ENCODE measurements at regions not wholly inside any gene's neighbourhood (a gene's known extent, or its start where the extent isn't known, plus 50 kb on each side); places are given as distances from the start of the nearest gene placed in this dataset.

DNA sequence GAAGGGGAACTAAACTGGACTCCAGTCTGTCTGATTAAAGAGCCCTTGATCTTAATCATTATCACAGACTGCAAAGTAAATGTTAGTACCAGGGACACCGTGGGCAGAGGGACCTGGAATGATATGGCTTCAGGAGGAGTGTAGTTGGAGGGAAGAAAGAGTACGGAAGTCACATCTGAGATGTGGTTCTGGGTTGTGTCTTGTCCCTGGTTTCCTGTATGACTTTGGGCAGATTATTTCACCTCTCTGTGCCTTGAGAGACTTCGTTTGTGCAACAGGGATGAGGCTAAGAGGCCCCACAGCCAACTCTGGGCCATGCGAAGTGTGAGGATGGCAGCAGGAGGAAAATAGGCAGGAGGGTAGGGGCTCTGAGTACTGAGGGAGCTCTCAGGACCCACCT is 76.1 kb upstream of the SLC2A1 start:
- no peak for DNase-seq
- TF ChIP-seq, protein P1, sequence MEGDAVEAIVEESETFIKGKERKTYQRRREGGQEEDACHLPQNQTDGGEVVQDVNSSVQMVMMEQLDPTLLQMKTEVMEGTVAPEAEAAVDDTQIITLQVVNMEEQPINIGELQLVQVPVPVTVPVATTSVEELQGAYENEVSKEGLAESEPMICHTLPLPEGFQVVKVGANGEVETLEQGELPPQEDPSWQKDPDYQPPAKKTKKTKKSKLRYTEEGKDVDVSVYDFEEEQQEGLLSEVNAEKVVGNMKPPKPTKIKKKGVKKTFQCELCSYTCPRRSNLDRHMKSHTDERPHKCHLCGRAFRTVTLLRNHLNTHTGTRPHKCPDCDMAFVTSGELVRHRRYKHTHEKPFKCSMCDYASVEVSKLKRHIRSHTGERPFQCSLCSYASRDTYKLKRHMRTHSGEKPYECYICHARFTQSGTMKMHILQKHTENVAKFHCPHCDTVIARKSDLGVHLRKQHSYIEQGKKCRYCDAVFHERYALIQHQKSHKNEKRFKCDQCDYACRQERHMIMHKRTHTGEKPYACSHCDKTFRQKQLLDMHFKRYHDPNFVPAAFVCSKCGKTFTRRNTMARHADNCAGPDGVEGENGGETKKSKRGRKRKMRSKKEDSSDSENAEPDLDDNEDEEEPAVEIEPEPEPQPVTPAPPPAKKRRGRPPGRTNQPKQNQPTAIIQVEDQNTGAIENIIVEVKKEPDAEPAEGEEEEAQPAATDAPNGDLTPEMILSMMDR (IDR thresholded peaks at IDR 0.05), result no peak
- no peak overlapping the region for H3K27ac ChIP-seq
- H3K27me3 ChIP-seq (ENCODE audit: low read depth), result no peaks in the 10 kb centered on the region
- H3K9me3 ChIP-seq, result no peaks in the 10 kb centered on the region
- intact Hi-C loops (cut with DNase I), result no loop called here
- H3K36me3 ChIP-seq, result no peaks in the 10 kb centered on the region
- no peak overlapping the region for H3K4me3 ChIP-seq
- peaks cover 16% of the 10 kb centered on the region for H3K4me1 ChIP-seq
- ATAC-seq, result no peak

DNA sequence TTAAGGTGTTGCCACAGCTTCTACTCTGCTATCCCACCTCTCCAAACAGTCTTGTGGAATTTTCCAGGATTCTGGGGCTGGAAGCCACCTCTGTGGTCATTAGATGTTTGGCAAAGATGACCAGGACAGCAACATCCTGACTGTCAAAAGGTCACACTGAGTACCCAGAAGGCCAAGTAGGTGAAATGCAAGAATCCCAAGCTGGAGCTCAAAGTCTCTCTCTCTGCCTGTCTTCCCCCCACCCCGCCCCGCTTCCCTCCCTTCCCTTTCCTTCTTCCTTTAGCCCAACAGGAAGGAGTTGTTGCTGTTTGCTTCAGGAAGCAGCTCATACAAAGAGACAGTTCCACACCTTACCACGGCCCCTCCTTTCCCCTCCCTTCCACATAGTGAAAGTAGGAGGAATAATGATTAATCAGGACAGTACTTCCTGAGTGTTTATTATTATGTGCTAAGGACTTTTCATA is 75.6 kb upstream of the SLC2A1 start:
- Histone ChIP-seq H3K27ac (no peak overlapping the region), H3K4me3 (no peak overlapping the region), H3K9me3 (no peaks in the 10 kb centered on the region), H3K27me3 (ENCODE audit: low read depth) (no peaks in the 10 kb centered on the region), H3K36me3 (no peaks in the 10 kb centered on the region), H3K4me1 (peaks cover 16% of the 10 kb centered on the region)
- TF ChIP-seq, protein P1 (IDR thresholded peaks at IDR 0.05), result no peak
- ATAC-seq, result no peak
- intact Hi-C loops (cut with DNase I), result no loop called here
- no peak for DNase-seq

DNA sequence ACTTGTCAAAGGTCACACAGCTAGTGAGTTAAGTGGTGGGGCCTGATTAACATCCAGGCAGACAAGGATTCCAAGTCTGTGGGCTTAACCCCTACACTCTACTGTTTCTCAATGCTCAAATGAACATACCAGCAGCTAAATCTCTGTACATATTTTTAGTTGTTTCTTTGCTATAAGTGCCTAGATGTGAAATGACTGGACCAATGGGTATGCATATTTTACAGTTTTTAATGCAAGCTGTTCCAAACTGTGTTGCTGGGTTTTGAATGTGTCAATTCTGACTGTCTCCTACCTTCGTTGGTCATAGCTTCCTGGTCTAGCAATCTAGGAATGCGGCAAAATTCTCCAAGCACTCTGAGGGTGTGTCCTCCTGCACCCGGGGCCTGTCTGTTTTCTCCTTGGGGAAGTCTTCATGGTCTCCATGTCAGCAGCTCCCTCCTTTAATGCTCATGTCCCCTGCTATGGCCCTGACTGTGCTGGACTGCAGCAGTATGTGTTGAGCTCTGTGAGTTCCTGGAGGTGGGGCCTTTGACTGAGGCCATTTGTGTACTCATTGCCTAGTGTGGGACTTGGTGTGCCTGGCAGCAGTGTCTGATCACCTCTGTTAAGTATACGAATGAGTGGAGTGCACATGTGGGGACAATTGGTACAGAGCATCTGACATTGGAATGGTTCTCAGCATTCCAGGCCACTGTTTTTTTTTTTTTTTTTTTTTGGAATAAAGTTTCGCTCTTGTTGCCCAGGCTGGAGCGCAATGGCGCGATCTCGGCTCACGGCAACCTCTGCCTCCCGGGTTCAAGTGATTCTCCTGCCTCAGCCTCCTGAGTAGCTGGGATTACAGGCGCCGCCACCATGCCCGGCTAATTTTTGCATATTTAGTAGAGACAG is 72.9 kb upstream of the SLC2A1 start:
- Histone ChIP-seq H3K9me3 (no peaks in the 10 kb centered on the region), H3K27me3 (ENCODE audit: low read depth) (no peaks in the 10 kb centered on the region), H3K36me3 (no peaks in the 10 kb centered on the region), H3K4me3 (no peak overlapping the region), H3K4me1 (peaks cover 8% of the 10 kb centered on the region), H3K27ac (no peak overlapping the region)
- TF ChIP-seq, protein P1 (IDR thresholded peaks at IDR 0.05), result no peak
- ATAC-seq (no peak), DNase-seq (no peak)
- intact Hi-C loops (cut with DNase I), result no loop called here

DNA sequence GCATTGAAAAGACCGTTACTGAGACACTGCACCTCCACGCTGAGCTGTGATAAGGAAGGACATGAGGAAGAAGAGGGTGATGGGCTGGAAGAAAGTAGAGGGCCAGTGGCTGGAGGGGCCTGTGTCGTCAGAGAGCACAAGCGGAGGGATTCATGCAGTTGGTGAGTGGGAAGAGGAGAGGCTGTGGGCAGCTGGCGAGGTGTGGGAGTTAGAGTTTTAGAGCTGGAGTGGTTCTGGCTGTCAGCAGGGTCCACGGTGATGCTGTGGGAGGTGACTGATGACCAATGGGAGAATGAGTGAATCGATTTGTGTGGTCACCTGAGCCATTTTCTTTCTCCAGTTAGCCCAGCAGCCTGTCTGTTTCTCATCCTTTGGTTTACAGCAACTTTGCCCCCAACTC is 66.2 kb upstream of the SLC2A1 start:
- intact Hi-C loops (cut with DNase I), result no loop called here
- no peaks in the 10 kb centered on the region for H3K9me3 ChIP-seq
- no peaks in the 10 kb centered on the region for H3K4me1 ChIP-seq
- DNase-seq (no peak), ATAC-seq (no peak)
- TF ChIP-seq, protein P1 (IDR thresholded peaks at IDR 0.05), result no peak
- no peaks in the 10 kb centered on the region for H3K36me3 ChIP-seq
- H3K27ac ChIP-seq, result no peak overlapping the region
- no peak overlapping the region for H3K4me3 ChIP-seq
- H3K27me3 ChIP-seq (ENCODE audit: low read depth), result no peaks in the 10 kb centered on the region

- TF ChIP-seq, protein P1 (IDR thresholded peaks at IDR 0.05), result no peak
- no peaks in the 10 kb centered on the region for H3K27me3 ChIP-seq (ENCODE audit: low read depth)
- no peak overlapping the region for H3K4me3 ChIP-seq
- intact Hi-C loops (cut with DNase I), result no loop called here
- H3K9me3 ChIP-seq, result no peaks in the 10 kb centered on the region
- H3K4me1 ChIP-seq, result no peaks in the 10 kb centered on the region
- no peaks in the 10 kb centered on the region for H3K36me3 ChIP-seq
- ATAC-seq (no peak), DNase-seq (no peak)
- no peak overlapping the region for H3K27ac ChIP-seq
These were observed 63.1 kb upstream of the SLC2A1 start for GRCh38 chr1:43021547-43022474.
